Activated CD4-positive, alpha-beta T cell treated with anti-CD3 and anti-CD28 coated beads, Interleukin-2, amount 50 U/mL, for 1 hour (primary cell): ENCODE measurements at regions not wholly inside any gene's neighbourhood (a gene's known extent, or its start where the extent isn't known, plus 50 kb on each side); places are given as distances from the start of the nearest gene placed in this dataset.

Experiments
- DNase-seq: peaks from one replicate; pipeline ENCODE4 v3.0.0-alpha.2; 2020

- DNase-seq: no peak
Observed at GRCh38 chr1:229037806-229038405, 233.0 kb upstream of the RAB4A start.

DNA sequence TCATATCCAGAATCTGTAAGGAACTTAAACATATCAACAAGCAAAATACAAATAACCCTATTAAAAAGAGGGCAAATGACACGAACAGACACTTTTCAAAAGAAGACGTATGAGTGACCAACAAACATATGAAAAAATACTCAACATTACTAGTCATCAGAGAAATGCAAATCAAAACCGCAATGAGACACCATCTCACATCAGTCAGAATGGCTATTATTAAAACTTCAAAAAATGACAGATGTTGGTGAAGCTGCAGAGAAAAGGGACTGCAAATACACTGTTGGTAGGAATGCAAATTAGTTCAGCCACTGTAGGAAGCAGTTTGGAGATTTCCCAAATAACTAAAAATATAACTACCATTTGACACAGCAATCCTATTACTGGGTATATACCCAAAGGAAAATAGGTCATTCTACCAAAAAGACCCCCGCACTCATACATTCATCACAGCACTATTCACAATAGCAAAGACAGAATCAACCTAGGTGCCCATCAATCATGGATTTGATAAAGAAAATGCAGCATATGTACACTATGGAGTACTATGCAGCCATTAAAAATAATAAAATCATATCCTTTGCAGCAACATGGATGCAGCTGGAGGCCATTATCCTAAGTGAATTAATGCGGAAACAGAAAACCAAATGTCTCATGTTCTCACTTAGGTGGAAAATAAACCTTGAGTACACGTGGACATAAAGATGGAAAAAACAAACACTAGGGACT lies 230.1 kb upstream of the RAB4A start:
- no peak for DNase-seq

- DNase-seq: no peak
Observed at GRCh38 chr1:229041946-229042345, 229.0 kb upstream of the RAB4A start.

DNA sequence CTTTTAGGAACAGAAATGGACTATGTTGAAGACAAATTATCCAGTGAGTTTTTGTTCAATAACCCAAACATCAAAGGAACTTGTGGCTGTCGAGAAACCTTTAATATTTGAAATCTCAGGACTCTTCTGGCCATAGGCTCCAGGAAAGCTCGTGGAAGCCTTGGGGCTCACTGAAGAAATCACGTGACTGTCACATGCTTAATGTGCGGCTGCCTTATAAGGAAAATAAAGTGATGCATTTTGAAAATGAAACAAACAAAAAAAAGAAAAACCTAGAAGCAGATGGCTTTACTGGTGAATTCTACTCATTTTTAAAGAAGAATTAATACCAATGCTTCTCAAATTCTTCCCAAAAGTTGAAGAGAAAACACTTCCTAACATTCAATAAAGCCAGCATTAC lies 228.4 kb upstream of the RAB4A start:
- DNase-seq: no peak

DNA sequence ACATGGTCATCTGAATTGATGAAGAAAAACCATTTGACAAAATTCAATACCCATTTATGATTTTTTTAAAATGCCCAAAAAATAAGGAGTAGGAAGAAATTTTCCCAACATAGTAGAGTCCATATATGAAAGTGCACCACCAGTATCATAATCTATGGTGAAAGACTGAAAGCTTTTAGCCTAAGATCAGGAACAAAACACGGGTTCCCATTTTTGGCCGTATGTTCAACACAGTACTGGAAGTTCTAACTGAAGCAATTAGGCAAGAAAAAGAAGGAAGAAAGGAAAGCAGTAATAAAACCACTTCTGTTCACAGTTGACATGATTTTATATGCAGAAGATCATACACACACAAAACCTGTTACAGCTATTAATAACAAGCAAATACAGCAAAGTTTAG lies 227.8 kb upstream of the RAB4A start:
- no peak for DNase-seq

GRCh38 chr1:229046251-229046853 lies 224.6 kb upstream of the RAB4A start:
- DNase-seq: no peak

DNA sequence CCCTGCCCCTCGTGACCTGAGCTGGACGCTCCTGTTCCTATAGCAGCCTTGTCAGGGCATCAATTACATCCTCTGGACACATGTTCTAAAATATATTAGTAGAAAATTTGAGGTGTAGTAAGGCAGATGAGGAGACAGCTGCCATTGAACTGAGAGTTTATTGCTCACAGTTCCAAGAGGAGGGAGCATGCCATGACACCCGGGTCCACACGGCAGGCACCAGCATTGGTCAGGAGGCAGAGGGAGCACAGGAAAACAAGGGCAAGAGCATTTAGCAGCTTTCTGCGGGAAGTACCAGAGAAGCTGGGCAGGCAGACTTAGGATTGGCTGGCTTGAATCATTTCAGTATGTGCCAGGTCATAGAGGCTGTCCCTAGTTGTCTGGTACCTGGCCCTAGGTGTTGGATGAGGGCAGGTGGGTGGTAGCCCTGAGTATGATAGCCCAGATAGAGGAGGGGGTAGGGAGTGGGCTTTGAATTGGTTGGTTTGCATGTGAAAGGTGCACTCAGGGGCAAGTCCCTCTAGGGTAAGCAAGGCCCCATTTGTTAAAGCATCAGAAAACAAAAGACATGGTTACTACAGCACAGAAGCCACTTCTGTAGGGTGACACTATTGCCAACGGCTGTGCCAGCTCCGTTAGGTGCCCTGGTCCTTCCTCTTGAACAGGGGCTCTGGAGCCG lies 223.6 kb upstream of the RAB4A start:
- DNase-seq: no peak

- DNase-seq: no peak
Observed at GRCh38 chr1:229047840-229048620, 222.9 kb upstream of the RAB4A start.

DNA sequence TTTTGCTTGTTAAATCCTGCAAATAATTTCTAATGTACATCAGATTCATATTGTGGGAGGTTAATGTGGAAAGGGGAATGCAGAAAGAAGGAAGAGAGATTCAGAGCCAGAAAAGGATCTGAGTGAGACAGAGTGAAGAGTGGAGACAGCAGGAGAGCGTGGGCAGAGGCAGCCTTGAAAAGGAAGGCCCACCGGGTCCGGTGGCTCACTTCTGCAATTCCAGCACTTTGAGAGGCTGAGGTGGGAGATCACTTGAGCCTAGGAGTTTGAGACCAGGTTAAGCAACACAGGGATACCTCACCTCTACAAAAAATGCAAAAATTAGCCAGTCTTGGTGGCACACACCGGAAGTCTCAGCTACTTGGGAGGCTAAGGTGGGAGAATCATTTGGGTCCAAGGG lies 222.0 kb upstream of the RAB4A start:
- DNase-seq: no peak

- DNase-seq: no peak
Observed at GRCh38 chr1:229056046-229056445, 214.9 kb upstream of the RAB4A start.

- peak; percentile 18 for DNase-seq
Observed at GRCh38 chr1:229058111-229058561, 212.8 kb upstream of the RAB4A start.

- no peak for DNase-seq
Observed at GRCh38 chr1:229058729-229059128, 212.2 kb upstream of the RAB4A start.

- DNase-seq: no peak
Observed at GRCh38 chr1:229059671-229060539, 211.0 kb upstream of the RAB4A start.

DNA sequence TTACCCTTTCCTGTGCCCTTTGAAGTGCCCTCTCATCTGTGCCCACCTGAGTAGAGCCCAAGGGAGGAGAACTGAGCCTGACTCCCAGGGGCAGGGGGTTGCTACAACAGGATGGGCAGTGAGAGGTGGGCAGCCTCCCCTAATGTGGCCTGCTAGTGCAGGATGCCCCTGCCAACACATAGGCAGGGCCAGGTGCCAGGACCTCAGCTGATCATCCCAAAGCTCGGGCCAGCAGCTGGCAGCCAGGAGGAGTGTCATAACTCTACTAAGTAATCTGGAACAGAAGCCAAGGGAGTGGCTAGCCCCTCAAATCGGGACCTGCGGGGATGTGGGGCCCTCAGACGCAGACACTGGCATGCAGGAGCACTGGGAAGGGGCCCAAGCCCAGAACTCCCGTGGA lies 208.8 kb upstream of the RAB4A start:
- no peak for DNase-seq

GRCh38 chr1:229063154-229063773 lies 207.6 kb upstream of the RAB4A start:
- no peak for DNase-seq

DNA sequence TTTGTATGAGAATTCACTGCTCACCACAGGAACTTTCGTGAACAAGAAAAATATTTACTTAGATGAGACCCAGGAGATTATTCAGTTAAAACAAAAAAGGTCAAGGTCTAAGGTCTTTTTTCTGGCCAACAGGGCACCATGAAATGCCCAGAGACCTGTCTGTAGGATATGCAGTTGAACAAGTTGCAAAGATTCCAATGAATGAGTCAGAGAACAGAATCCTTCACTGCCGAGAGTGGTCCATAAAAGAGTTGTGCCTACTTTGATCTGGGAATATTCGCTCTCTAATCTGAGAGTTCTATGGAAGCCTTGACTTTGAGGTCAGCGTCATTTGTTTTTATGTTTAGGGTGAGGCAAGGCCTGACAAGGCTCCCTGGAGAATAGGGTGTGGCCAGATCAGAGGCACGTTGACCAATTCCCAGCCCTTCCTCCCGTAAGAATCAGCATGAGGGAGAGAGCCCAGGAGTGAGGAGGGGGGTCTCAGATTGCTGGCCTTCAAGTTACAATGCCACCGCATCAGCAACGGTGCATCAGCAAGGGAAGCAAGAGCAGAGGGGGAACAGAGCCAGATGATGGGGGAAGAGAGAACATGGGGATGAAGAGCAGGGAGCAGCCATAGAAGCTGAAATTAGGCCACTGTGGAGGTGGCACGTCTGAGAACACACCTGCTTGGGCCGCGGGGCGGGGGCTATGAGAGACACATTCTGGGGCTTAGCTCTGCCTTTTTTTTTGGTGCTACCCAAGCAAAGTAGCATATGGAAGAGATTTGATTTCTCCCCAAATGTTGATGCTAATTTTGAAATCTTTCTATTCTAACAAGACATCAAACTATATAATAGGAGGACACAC lies 206.4 kb upstream of the RAB4A start:
- no peak for DNase-seq

GRCh38 chr1:229065613-229066012 lies 205.3 kb upstream of the RAB4A start:
- DNase-seq: no peak

- DNase-seq: no peak
Observed at GRCh38 chr1:229066591-229066990, 204.3 kb upstream of the RAB4A start.

GRCh38 chr1:229067546-229067945 lies 203.4 kb upstream of the RAB4A start:
- no peak for DNase-seq

DNA sequence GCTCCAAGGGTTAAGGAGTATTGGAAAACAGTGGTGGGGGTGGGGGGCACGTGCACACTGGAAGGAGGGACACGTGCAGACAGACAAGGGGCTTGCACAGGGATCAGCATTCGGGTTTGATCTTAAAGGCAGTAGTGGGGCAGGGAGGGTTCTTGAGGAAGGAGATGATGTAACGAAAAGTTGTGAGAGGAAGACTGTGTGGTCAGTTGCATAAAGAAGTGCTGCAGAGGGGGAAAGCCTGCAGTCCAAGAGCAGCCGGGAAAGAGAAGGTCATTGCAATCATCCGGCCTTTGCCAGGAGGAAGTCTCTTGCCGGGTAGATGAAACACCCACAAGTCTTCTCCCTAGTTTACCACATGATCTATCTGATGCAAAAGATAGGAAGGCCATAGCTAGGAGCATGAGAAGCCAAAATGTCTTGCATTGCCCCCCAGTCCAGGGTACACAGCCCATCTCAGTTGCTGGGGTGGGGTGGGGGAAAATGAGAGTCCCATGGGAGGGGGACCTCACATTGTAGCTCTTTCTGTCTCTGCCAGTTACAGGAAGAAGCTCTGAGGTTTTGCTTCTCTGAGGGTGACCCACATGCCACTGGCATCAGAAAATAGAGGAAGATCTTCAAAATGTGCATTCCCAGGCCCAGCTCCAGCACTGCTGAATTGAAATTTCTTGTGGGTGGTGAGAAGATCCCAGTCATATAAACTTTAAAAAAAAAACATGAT lies 202.5 kb upstream of the RAB4A start:
- DNase-seq: no peak
